GM18909 (cell line): ENCODE measurements at regions not wholly inside any gene's neighbourhood (a gene's known extent, or its start where the extent isn't known, plus 50 kb on each side); places are given as distances from the start of the nearest gene placed in this dataset.

Experiments used
- ATAC-seq: cut with Tn5 transposase; IDR thresholded peaks from one replicate; pipeline ENCODE4 v1.9.1; 2021; ENCODE audit warnings: mild to moderate bottlenecking; ENCODE audit not compliant: unreplicated experiment, poor library complexity

DNA sequence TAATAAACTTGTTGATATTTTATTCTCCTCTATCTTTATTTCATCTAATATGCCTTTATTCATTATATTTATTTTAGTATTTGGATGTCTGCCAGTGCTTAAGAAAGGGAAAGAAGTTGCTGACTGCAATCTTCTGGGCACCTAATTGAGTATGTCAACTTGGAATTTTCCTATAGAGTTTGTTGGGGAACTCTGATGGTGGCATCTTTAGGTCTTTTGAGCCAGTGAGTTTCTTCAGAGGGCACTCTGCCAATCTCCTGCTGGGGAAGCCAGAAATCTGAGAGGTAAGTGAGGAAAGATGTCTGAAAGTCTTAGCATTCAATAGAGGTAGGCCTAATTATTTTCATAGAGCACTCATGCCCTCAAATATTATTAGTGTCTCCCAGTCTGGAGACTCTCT lies 475.0 kb downstream of the GABRG1 start:
- ATAC-seq, result no peak

DNA sequence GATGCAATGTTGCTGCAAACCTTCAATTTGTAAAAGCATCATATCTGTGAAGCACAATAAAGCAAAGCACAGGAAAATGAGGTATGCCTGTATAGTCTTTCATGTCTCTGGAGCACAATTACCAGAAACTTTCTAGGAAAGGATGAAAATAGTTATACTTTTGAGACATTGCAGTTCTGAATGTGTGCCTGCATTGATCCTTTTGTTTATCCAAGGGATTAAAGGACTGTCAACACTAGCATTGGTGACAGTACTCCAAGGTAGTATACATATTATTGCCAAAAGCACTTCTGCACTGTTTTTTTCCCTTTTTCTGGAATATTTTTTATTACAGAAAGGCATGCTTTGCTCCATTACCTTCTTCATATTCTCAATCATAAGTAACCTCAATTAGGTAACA lies 476.0 kb downstream of the GABRG1 start:
- ATAC-seq, result no peak

DNA sequence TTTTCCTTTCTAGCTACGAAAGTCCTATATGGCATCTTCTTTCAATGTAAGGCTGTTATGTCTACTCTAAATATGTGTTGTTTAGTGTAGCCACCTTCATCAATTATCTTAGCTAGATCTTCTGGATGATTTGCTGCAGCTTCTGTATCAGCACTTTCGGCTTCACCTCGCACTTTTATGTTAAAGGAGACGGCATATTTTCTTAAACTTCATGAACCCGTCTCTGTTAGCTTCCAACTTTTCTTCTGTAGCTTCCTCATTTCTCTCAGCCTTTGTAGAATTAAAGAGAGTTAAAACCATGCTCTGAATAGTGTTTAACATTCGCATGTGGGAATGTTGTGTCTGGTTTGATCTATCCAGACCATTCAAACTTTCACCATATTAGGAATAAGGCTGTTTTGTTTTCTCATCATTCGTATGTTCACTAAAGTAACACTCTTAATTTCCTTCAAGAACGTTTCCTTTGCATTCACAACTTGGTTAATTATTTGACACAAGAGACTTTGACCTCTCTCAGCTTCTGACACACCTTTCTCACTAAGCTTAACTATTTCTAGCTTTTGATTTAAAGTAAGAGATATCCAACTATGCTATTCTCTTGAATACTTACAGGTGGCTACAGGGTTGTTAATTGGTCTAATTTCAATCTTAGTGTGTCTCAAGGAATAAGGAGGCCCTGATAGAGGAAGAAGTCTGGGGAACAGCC lies 476.8 kb downstream of the GABRG1 start:
- ATAC-seq, result no peak

DNA sequence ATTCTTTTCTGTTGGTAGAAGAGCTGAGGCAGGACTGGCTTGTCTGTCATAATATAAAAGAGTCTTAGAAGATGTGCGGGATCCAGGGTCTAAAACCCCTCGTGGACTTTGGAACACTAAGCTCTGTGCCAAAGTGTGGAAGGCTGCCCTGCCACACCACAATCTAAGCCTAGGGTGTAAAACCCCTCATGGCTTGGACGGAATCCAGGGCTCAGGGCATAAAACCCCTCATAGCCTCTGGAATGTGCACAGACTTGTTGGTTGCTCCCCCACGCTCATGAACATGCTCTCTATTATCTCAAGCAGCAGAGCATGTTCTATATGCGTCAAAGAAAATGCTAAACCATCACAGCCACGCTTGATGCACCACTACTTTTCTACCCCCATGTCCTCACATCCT lies 483.6 kb downstream of the GABRG1 start:
- ATAC-seq, result no peak

DNA sequence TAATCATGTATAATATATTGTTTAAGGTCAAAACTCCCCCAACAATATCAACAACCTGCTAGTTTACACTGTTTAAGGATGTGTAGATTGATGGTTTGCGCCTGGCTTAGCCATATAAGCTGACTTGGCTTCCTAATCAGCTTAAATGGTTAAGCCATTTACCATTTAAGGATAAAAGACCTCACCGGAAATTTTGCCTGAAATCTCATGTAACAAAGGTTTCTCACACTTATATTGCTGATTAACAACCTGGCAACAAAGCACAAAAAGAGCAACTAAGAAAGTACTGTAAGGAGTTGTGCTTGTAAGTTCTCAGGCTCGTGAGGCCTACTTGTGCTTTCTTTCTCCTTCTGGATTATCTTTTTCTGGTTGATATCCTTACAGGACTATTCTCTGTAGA lies 485.2 kb downstream of the GABRG1 start:
- no peak for ATAC-seq

DNA sequence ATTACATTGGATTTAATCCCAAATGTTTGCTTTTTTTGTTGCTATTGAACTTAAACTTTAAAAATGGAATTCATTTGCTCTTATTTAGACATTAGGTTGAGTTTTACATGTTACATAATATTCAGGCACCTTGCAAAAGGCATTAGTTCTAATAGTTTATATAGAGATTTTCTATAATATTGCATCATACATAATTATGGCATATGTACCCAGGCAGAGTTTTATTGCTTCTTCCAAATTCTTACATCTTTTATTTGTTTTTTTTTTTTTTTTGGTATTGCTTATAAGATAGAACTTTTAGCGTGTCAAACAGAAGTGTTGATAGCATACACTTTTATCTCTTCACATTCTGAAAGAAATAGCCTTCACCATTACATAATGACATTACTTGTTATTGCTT lies 487.7 kb downstream of the GABRG1 start:
- no peak for ATAC-seq

DNA sequence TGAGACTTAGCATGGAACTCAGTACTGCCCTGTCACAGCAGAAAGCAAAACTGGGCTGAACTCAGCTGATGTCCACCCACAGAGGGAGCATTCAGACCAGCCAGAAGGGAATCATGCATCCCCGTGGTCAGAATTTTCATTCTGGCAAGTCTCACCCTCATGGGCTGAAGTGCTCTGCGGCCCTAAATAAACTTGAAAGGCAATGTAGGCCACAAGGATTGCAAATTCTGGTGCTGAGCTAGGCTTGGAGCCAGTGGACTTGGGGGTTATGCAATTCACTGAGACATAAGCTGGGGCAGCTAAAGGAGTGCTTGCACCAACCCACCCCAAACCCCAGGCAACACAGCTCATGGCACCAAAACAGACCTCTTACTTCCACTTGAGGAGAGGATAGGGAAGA lies 494.1 kb downstream of the GABRG1 start:
- ATAC-seq, result no peak

DNA sequence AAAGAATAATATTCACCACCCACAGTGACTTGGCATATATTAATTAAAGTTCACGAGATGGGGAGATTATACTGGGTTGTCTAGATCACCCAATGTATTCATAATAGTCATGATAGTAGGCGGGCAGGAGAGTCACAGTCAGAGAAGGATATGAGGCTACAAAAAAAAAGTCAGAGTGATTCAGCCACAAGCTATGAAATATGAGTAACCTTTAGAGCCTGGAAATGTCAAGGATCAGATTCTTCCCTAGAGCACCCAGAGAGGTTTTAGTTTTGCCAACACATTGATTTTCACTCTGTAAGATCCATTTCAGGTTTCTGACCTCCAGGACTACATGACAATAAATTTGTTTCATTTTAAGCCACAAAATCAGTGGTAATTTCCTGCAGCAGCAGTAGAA lies 501.9 kb downstream of the GABRG1 start:
- ATAC-seq, result no peak

DNA sequence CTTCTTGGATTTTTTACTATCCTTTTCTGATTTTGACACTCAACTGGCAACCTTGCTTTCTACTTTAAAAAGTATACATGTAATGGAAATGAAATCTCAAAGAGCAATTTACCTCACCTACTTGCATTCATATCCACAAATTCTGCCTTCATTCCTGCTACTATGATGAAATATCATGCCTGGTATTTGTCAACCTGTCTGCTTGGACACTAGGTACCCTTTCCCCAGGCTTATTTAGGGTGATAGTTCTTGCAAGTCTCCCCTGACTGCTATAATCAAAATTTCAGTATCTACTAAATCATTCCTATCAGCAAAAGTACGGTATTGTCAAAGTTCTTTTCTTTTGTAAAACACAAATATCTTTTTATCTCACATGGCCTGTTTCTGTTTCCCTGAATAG lies 503.0 kb downstream of the GABRG1 start:
- no peak for ATAC-seq

DNA sequence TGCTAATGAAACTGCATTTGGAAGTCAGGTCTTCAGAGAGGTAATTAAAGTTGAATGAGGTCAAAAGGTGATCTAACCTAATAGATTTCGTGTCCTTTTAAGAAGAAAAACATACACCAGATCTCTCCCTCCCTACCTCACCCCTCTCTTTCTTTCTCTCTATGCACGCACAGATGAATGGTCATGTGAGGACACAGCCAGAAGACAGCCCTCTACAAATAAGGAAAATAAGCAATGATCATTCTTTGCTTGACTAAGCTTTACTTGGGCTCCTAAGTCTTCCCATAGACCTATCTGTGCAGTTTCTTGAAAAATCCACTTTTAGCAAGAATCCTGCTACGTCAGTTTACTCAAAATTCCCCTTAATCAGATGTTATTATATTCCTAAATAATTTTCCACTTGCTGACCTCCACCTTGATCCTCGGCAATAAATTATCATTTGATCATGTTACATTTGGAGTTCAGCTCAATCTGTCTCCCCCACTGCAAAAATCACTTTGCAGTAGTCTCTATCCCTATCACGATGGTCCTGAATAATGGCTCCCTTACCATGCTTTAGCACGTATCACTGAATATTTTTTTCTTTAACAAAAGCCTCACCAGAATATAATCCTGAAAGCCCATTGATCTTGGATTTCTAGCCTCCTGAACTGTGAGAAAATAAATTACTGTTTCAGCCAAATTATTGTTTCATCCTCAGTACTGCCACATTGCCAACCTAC lies 527.3 kb downstream of the GABRG1 start:
- ATAC-seq, result no peak

DNA sequence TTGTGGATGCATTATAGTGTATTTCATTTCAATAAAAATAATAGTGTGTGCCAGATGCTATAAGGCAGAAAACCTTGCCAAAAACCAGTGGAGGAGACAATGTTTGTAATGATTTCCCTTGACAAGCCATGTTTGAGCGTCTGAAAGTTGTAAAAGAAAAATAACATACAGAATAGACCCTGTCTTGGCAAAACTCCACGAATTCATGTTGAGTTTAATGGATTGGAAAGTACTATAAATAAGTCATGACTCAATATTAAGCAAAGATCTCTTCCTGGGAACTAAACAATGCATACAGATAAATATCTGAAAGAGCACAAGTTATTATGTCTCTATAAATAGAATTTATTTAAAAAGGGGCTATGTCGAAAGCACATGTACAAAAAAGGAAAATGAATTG lies 543.5 kb downstream of the GABRG1 start:
- ATAC-seq, result no peak

DNA sequence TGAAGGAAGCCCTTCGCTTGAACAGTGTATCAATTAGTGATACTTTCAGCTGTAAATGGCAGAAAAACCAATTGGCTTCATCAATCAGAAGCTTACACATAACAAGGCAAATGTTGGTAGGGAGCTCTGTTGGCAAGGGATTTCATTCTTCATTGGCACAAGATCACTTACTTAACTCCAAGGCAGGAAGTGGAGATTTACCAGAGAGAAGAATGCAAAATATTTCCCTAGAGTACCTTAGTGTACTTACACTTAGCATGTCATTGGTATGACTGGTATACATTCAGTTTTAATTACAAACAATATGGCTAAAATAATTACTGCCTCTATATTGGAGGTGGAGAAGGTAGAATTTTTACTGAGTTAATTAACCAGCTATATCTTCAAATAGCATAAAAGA lies 545.0 kb downstream of the GABRG1 start:
- ATAC-seq, result no peak

DNA sequence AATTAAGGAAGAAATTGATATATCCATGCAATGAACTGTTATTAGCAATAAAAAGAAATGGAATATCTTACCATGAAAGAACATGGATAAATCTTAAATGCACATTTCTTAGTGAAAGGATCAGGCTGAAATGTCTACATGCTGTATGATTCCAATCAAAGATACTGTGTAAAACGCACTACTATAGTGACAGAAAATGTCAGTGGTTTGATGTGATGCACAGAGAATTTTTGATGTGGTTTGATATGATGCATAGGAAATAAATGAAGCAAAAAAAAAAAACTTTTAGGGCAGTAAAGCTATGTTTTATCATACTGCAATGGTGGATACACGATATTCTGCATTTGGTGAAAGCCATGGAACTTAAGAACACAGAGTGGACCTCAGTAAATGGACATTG lies 547.6 kb downstream of the GABRG1 start:
- no peak for ATAC-seq

DNA sequence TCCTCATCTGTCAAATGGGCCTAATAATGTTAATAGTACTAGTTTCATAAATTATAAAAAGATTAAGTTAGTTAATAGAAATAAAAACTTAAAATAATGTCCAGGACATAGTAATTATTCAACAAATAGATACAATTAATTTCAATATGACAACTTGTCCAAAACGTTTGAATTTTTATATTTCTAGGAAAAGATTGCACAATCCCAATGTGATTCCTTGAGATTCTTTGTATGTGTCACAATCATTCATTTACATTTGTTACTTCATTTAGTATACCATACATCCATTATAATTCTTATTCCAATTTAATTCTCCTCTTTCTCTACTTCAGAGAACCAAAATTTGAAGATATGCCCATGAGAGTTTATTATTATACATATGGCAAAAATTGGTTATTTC lies 554.2 kb downstream of the GABRG1 start:
- ATAC-seq, result no peak

DNA sequence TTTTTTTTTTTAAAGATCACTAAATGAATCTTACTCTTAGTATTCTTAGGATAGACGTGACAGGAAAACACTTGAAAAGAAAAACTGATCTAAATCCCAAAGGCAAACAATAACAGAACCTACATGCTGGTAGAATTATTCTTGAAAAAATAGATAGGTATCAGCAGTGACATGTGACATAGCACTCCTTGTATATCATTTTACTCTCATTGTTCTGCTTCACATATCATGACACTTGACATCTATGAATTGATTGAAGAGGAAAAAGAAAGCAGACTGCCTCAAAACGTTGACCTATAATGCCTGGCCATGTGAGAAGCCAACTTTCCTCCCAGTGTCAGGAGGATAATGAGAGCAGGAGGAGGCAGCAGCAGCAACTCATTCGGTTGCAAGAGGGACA lies 555.2 kb downstream of the GABRG1 start:
- no peak for ATAC-seq

DNA sequence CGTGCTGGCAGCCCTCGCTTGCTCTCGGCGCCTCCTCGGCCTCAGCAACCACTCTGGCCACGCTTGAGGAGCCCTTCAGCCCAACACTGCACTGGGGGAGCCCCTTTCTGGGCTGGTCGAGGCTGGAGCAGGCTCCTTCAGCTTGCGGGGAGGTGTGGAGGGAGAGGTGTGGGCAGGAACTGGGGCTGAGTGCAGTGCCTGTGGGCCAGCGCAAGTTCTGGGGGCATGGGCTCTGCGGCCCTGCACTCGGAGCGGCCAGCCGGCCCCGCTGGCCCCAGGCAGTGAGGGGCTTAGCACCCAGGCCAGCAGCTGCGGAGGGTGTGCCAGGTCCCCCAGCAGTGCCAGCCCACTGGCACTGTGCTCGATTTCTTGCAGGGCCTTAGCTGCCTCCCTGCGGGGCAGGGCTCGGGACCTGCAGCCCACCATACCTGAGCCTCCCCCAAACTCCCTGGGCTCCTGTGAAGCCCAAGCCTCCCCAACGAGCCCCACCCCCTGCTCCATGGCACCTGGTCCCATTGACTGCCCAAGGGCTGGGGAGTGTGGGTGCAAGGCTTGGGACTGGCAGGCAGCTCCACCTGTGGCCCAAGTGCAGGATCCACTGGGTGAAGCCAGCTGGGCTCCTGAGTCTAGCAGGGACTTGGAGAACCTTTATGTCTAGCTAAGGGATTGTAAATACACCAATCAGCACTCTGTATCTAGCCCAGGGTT lies 556.8 kb downstream of the GABRG1 start:
- ATAC-seq, result no peak

DNA sequence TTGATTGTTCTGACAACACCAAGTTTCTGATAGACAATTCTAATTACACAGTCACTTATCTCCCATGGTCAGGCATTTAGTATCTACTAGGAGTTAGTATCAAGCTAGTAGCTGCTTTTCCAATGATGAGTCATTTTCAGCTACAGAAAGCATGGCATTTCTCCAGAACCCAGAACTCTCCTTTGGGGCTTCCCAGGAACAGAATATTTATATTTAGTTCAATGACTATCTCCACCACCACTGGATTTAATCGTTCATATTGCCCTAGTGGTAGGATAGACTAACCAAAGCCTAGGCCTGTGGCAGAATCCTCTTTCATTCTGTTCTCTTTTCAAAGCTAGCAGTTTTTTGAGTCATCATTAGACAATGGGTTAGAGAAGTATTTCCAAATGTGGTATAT lies 569.4 kb downstream of the GABRG1 start:
- ATAC-seq, result no peak

DNA sequence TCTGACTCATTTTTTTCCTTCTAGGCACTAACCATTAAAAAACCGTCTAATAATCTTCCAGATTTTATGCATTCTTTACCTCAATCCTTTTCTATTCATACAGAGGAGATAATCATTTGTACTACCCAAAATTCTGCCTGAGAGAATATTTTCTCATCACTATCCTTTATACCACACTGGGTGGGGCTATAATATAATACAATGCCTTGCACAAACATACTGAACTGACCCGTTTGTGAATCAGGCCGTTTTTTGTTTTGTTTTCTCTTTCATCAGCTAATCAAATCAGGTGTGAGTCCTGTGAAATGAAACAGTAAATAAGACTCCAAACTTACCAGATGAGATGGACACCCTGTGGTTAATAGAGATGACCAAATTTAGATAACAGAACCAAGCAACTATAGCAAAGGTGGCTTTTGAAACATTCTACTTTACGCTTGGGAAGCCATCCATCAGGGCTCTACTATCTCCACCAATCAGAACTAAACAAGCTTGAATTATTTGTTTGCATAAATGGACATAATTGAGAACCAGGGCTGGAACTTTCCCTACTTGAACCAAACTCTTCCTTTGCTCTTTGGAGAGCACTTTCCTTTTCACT lies 573.0 kb downstream of the GABRG1 start:
- no peak for ATAC-seq

DNA sequence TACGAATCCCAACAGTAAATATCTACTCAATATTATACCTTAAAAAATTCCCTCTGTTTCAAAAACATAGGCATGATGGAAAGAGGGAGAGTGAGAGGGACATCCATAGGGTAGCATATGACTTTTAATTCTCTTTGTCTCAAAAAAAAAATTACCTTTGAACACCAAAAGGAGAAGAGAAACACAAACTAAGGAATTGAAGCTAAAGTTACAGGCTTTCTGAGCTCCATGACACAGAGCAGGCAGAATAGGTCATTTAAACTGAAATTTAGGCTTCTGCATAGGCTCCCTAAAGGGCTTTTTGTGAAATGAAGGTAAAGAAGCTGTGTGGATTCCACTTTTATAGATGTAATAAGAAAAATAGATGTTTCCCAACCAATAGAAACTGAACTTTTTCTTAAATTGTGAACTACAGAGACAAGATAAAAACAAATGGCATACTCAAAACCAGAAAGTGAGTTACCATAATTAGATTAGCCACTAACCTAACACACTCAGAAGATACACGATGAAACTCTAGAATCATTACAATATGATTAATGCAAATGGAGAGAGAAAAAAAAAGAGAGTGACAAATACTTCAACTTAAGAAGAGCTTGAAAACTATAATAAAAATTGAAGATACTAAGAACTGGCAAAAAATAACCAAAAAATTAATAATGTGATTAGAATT lies 584.6 kb downstream of the GABRG1 start:
- ATAC-seq, result no peak

DNA sequence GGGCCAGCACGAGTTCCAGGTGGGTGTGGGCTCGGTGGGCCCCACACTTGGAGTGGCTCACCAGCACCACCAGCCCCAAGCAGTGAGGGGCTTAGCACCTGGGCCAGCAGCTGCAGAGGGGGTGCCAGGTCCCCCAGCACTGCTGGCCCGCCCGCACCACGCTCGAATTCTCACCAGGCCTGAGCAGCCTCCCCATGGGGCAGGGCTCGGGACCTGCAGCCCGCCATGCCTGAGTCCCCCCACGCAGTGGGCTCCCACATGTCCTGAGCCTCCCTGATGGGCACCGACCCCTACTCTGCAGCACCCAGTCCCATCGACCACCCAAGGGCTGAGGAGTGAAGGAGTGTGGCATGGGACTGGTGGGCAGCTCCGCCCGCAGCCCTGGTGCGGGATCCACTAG lies 593.4 kb downstream of the GABRG1 start:
- ATAC-seq, result no peak

DNA sequence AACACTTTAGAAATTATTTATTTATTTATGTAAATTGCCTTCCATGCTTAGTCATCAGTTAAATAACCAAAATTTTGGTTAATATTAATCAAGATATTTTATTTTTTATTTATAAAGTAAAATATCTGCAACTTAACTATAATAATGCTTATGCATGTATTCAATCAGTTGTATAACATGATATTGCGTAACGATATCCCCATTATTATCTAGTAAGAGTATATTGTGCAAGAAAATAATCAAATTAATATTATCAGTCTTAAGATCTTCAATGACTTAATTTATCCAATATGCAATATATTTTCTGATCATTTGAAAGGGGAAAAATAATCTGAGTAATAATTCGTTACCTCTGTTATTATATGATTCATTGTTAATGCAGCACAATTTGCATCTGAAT lies 596.7 kb downstream of the GABRG1 start:
- no peak for ATAC-seq
